ENCODE measurements at regions not wholly inside any gene's neighbourhood (a gene's known extent, or its start where the extent isn't known, plus 50 kb on each side); places are given as distances from the start of the nearest gene placed in this dataset.

DNA sequence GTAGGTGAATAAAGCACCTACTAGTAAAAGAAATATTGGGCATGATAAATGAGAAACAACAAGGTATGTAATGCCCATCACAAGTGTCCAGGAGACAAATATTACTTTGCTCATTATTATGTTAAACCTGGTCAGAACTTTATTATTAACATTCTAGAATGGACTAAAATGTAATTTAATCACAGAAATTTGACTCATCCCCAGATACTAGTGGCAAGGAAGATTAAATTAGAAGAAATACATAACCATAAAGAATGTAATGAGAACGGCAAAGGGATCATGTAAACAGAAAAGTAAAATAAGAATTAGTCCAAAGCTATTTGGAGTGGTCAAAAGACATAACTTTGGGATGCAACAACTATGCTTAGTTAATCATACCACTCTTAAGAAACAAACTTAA lies 71.2 kb upstream of the STAC start:
- TF ChIP-seq, protein P1, sequence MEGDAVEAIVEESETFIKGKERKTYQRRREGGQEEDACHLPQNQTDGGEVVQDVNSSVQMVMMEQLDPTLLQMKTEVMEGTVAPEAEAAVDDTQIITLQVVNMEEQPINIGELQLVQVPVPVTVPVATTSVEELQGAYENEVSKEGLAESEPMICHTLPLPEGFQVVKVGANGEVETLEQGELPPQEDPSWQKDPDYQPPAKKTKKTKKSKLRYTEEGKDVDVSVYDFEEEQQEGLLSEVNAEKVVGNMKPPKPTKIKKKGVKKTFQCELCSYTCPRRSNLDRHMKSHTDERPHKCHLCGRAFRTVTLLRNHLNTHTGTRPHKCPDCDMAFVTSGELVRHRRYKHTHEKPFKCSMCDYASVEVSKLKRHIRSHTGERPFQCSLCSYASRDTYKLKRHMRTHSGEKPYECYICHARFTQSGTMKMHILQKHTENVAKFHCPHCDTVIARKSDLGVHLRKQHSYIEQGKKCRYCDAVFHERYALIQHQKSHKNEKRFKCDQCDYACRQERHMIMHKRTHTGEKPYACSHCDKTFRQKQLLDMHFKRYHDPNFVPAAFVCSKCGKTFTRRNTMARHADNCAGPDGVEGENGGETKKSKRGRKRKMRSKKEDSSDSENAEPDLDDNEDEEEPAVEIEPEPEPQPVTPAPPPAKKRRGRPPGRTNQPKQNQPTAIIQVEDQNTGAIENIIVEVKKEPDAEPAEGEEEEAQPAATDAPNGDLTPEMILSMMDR (IDR thresholded peaks at IDR 0.05), result no peak
- TF ChIP-seq EP300 (IDR thresholded peaks at IDR 0.05), result no peak

Data from esophagus muscularis mucosa (tissue), 3 donors.